ENCODE measurements at regions not wholly inside any gene's neighbourhood (a gene's known extent, or its start where the extent isn't known, plus 50 kb on each side); places are given as distances from the start of the nearest gene placed in this dataset.

- H3K9ac ChIP-seq: no peak overlapping the region
- no peaks in the 10 kb centered on the region for H3K36me3 ChIP-seq (ENCODE audit: insufficient read depth)
- H3K27me3 ChIP-seq (ENCODE audit: insufficient read depth, low read depth): no peaks in the 10 kb centered on the region
- no peak overlapping the region for H3K27ac ChIP-seq
- TF ChIP-seq CTCF (conservative IDR thresholded peaks at IDR 0.05; ENCODE audit: low read depth, low read length): no peak
- no peak overlapping the region for H3K4me3 ChIP-seq (IDR thresholded peaks at IDR 0.05; ENCODE audit: insufficient read depth, low read depth, low read length)
- H3K4me2 ChIP-seq: no peak overlapping the region
- no peaks in the 10 kb centered on the region for H4K20me1 ChIP-seq (ENCODE audit: insufficient read depth)
- no peak overlapping the region for H2AFZ ChIP-seq (ENCODE audit: low read depth)
- H3K4me1 ChIP-seq (ENCODE audit: low read depth, poor library complexity, severe bottlenecking): no peaks in the 10 kb centered on the region
- H3K79me2 ChIP-seq (ENCODE audit: insufficient read depth, low read depth): no peaks in the 10 kb centered on the region
Observed at GRCh38 chr3:4151859-4152258, 151.3 kb upstream of the SETMAR start.

DNA sequence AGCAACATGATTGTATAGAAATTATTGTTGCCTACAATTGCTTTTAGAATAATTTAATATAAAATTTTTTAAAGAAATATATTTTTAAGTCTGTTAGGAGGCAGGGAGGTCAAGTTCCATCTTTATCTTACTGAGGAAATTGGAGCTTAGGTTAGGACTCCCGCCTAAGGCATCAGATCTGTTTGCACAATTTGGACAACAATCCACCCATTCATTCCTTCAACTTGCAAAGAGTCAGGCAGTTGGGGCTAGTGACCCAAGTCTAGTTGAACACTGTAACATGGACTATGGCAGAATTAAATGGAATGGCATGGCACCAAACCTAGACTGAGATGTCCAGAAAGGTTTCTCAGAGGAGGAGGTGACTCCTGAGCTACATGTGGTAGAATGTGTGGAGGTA is 149.4 kb upstream of the SETMAR start:
- H3K79me2 ChIP-seq (ENCODE audit: insufficient read depth, low read depth): no peaks in the 10 kb centered on the region

DNA sequence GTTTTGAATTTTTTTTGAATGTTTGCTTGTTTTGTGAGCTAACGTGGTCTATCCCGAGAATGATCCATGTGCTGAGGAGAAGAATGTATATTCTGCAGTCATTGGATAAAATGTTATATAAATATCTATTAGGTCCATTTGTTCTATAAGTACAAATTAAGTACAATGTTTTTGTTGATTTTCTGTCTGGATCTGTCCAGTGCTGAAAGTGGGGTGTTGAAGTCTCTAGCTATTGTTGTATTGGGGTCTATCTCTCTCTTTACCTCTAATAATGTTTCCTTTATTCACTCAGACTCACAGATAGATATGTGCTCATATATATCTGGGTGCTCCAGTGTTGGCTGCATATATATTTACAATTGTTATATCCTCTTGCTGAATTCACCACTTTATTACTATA is 144.8 kb upstream of the SETMAR start:
- H3K9ac ChIP-seq: no peak overlapping the region
- H3K79me2 ChIP-seq (ENCODE audit: insufficient read depth, low read depth): no peaks in the 10 kb centered on the region
- no peak overlapping the region for H3K4me2 ChIP-seq
- H3K4me1 ChIP-seq (ENCODE audit: low read depth, poor library complexity, severe bottlenecking): no peaks in the 10 kb centered on the region
- no peaks in the 10 kb centered on the region for H3K27me3 ChIP-seq (ENCODE audit: insufficient read depth, low read depth)
- H3K4me3 ChIP-seq (IDR thresholded peaks at IDR 0.05; ENCODE audit: insufficient read depth, low read depth, low read length): no peak overlapping the region
- H3K36me3 ChIP-seq (ENCODE audit: insufficient read depth): no peaks in the 10 kb centered on the region
- H3K27ac ChIP-seq: no peak overlapping the region
- TF ChIP-seq CTCF (conservative IDR thresholded peaks at IDR 0.05; ENCODE audit: low read depth, low read length): no peak
- no peaks in the 10 kb centered on the region for H4K20me1 ChIP-seq (ENCODE audit: insufficient read depth)
- H2AFZ ChIP-seq (ENCODE audit: low read depth): no peak overlapping the region

More for the DNA sequence above, 149.4 kb upstream of the SETMAR start:
- Histone ChIP-seq H3K4me3 (IDR thresholded peaks at IDR 0.05; ENCODE audit: insufficient read depth, low read depth, low read length) (no peak overlapping the region), H3K27me3 (ENCODE audit: insufficient read depth, low read depth) (no peaks in the 10 kb centered on the region), H3K4me1 (ENCODE audit: low read depth, poor library complexity, severe bottlenecking) (no peaks in the 10 kb centered on the region), H3K36me3 (ENCODE audit: insufficient read depth) (no peaks in the 10 kb centered on the region), H2AFZ (ENCODE audit: low read depth) (no peak overlapping the region), H4K20me1 (ENCODE audit: insufficient read depth) (no peaks in the 10 kb centered on the region), H3K27ac (no peak overlapping the region), H3K9ac (no peak overlapping the region), H3K4me2 (no peak overlapping the region)
- TF ChIP-seq CTCF (conservative IDR thresholded peaks at IDR 0.05; ENCODE audit: low read depth, low read length): no peak

DNA sequence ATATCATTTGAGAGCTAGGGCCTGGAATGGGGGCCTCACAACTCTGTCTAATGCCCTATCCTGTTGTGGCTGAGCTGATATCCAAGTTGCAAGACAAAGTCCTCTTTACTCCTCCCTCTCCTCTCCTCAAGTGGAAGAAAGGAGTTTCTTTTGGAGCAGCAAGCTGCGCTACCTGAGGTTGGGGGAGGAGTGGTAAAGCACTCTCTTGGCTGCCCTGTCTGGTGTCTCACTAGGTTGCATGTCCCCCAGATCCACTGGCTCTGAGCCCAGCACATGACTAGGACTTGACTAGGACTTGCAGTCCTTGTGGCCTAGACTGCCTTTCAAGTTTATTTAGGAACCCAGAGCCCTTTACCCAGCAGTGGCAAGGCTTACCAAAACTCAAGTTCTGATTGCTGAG is 141.1 kb upstream of the SETMAR start:
- no peak for TF ChIP-seq CTCF (conservative IDR thresholded peaks at IDR 0.05; ENCODE audit: low read depth, low read length)
- H3K9ac ChIP-seq: no peak overlapping the region
- H3K27me3 ChIP-seq (ENCODE audit: insufficient read depth, low read depth): no peaks in the 10 kb centered on the region
- H4K20me1 ChIP-seq (ENCODE audit: insufficient read depth): no peaks in the 10 kb centered on the region
- no peaks in the 10 kb centered on the region for H3K36me3 ChIP-seq (ENCODE audit: insufficient read depth)
- H3K4me2 ChIP-seq: no peak overlapping the region
- H3K4me1 ChIP-seq (ENCODE audit: low read depth, poor library complexity, severe bottlenecking): no peaks in the 10 kb centered on the region
- H3K4me3 ChIP-seq (IDR thresholded peaks at IDR 0.05; ENCODE audit: insufficient read depth, low read depth, low read length): no peak overlapping the region
- H3K27ac ChIP-seq: no peak overlapping the region
- no peak overlapping the region for H2AFZ ChIP-seq (ENCODE audit: low read depth)
- no peaks in the 10 kb centered on the region for H3K79me2 ChIP-seq (ENCODE audit: insufficient read depth, low read depth)

DNA sequence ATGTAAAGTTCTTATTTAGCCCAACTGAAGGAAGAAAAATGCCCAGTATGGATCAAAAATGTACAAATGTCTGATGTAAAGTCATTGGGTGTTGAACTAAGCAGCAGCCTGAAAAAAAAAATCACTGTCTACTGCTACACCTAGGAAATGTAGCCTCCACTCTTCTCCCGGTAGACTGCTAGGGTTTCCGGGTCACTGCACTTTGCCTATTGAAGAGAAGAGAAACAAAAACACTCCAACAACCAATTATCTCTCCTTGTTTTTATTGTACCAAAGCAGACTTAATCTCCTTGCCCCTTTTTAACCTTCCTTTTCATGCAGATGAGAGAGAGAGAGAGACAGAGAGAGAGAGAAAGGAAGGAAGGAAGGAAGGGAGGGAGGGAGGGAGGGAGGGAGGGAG is 140.2 kb upstream of the SETMAR start:
- H3K27ac ChIP-seq: no peak overlapping the region
- no peaks in the 10 kb centered on the region for H3K36me3 ChIP-seq (ENCODE audit: insufficient read depth)
- H3K4me2 ChIP-seq: no peak overlapping the region
- H3K4me1 ChIP-seq (ENCODE audit: low read depth, poor library complexity, severe bottlenecking): no peaks in the 10 kb centered on the region
- H3K79me2 ChIP-seq (ENCODE audit: insufficient read depth, low read depth): no peaks in the 10 kb centered on the region
- H3K27me3 ChIP-seq (ENCODE audit: insufficient read depth, low read depth): no peaks in the 10 kb centered on the region
- H3K9ac ChIP-seq: no peak overlapping the region
- TF ChIP-seq CTCF (conservative IDR thresholded peaks at IDR 0.05; ENCODE audit: low read depth, low read length): no peak
- no peak overlapping the region for H3K4me3 ChIP-seq (IDR thresholded peaks at IDR 0.05; ENCODE audit: insufficient read depth, low read depth, low read length)
- no peak overlapping the region for H2AFZ ChIP-seq (ENCODE audit: low read depth)
- H4K20me1 ChIP-seq (ENCODE audit: insufficient read depth): no peaks in the 10 kb centered on the region
